GM12878 (cell line): ENCODE measurements at regions not wholly inside any gene's neighbourhood (a gene's known extent, or its start where the extent isn't known, plus 50 kb on each side); places are given as distances from the start of the nearest gene placed in this dataset.

Experiments
- ATAC-seq: fragments of 200-7000 bp; cut with Tn5 transposase; 3 replicates; pipeline ENCODE4 v1.9.1; 2020; ENCODE audit warnings: mild to moderate bottlenecking, moderate library complexity
- BruUV-seq: library from RNA; stranded (reverse); fragments of 400-500 nt; replicated peaks from 2 replicates; lab custom pipeline; 2021; lab: Mats Ljungman, UMichigan
- CTCF ChIA-PET: fragments of 300-600 bp; sonication (Branson Sonifier 250); formaldehyde crosslinking; extraction: SDS; loops from one replicate; lab custom pipeline; 2021; ENCODE audit warnings: inconsistent platforms; lab: Yijun Ruan, JAX
- POLR2A ChIA-PET: fragments of 350-600 bp; formaldehyde crosslinking; extraction: SDS; loops from one replicate; lab custom pipeline; 2021; ENCODE audit warnings: inconsistent platforms; lab: Charles Lee
- RAD21 ChIA-PET: fragments of 300-600 bp; sonication (Branson Sonifier 250); formaldehyde crosslinking; loops from one replicate; lab custom pipeline; 2023; ENCODE audit warnings: antibody characterized with exemption; ENCODE audit not compliant: unreplicated experiment; lab: Charles Lee
- SMC1A ChIA-PET: fragments of 300-600 bp; sonication (Branson Sonifier 250); formaldehyde crosslinking; loops from one replicate; lab custom pipeline; 2023; ENCODE audit not compliant: unreplicated experiment, uncharacterized antibody; lab: Charles Lee
- DNase-seq: peaks from one replicate; pipeline ENCODE4 v3.0.0-alpha.2; 2011; ENCODE audit warnings: low read depth, low spot score
- FAIRE-seq: peaks from 3 replicates; lab custom pipeline; 2011; peaks lifted over from hg19 to GRCh38; lab: Jason Lieb, UNC
- H2AFZ ChIP-seq: 2 replicates; pipeline ENCODE4 v1.6.0; 2011; ENCODE audit warnings: low read depth, low read length, control low read depth; ENCODE audit not compliant: control insufficient read depth
- H3K27ac ChIP-seq: 2 replicates; pipeline ENCODE4 v1.5.1; 2011; ENCODE audit warnings: control low read depth; ENCODE audit not compliant: control insufficient read depth, insufficient read depth
- H3K27me3 ChIP-seq, 2 experiments: replicated peaks in 1 of 2; 2 replicates each; pipeline versions ENCODE4 v1.6.0 to v1.6.1; 2011; ENCODE audit warnings: low read length in 1 of 2; ENCODE audit not compliant: control insufficient read depth in 2 of 2, insufficient read depth in 2 of 2
- H3K36me3 ChIP-seq, 2 experiments: 2 replicates each; pipeline ENCODE4 v1.5.1; 2011; ENCODE audit warnings: low read length in 1 of 2; ENCODE audit not compliant: control insufficient read depth in 2 of 2, insufficient read depth in 2 of 2
- H3K4me1 ChIP-seq: 2 replicates; pipeline ENCODE4 v1.6.1; 2011; ENCODE audit warnings: mild to moderate bottlenecking, low read length, moderate library complexity, mixed read lengths; ENCODE audit not compliant: control insufficient read depth, insufficient read depth
- H3K4me2 ChIP-seq: 2 replicates; pipeline ENCODE4 v1.6.0; 2011; ENCODE audit warnings: control low read depth; ENCODE audit not compliant: control insufficient read depth, insufficient read depth
- H3K4me3 ChIP-seq: fragments of 200-600 bp; sonication (generic); 2 replicates; pipeline ENCODE4 v1.5.1; 2016
- H3K79me2 ChIP-seq: 2 replicates; pipeline ENCODE4 v1.6.0; 2011; ENCODE audit warnings: low read length; ENCODE audit not compliant: control insufficient read depth, insufficient read depth
- H3K9ac ChIP-seq: 2 replicates; pipeline ENCODE4 v1.8.0; 2011; ENCODE audit warnings: low read length, control low read depth, mixed read lengths; ENCODE audit not compliant: control insufficient read depth, insufficient read depth
- H3K9me3 ChIP-seq: replicated peaks from 3 replicates; pipeline ENCODE4 v1.5.1; 2011; ENCODE audit warnings: mild to moderate bottlenecking, low read length; ENCODE audit not compliant: control insufficient read depth, insufficient read depth
- H4K20me1 ChIP-seq: 2 replicates; pipeline ENCODE4 v1.6.0; 2011; ENCODE audit not compliant: control insufficient read depth, insufficient read depth
- CTCF ChIP-seq, 3 experiments: IDR thresholded peaks in 2 of 3; conservative IDR thresholded peaks in 1 of 3; 2 replicates each; pipeline ENCODE4 v1.5.1; 2011; ENCODE audit warnings: low read depth in 3 of 3, low read length in 3 of 3, mild to moderate bottlenecking in 3 of 3, control low read depth in 2 of 3, moderate library complexity in 2 of 3, inconsistent platforms in 1 of 3, mixed read lengths in 1 of 3; ENCODE audit not compliant: control insufficient read depth in 2 of 3, insufficient read depth in 1 of 3; ENCODE audit errors: extremely low read depth in 1 of 3
- HDAC6 ChIP-seq: fragments of 200-600 bp; sonication (generic); IDR thresholded peaks from one replicate; pipeline ENCODE4 v1.8.0; 2017; ENCODE audit warnings: antibody characterized with exemption; ENCODE audit not compliant: unreplicated experiment
- ZNF592 ChIP-seq: fragments of 450-650 bp; IDR thresholded peaks from 2 replicates; pipeline ENCODE4 v1.6.1; 2017; ENCODE audit warnings: mild to moderate bottlenecking, moderate library complexity
- WGBS: methylation state at CpG from one replicate; pipeline ENCODE4 v1.1.6; 2016; ENCODE audit warnings: low lambda C conversion rate; ENCODE audit not compliant: insufficient replicate concordance, insufficient coverage; ENCODE audit errors: missing lambda C conversion rate; 5-methylcytosine and 5-hydroxymethylcytosine counted together
- in situ Hi-C: fragments of 300-500 bp; cut with MboI; formaldehyde crosslinking; loops from 9 replicates; pipeline ENCODE4 v1.14.3; 2018; ENCODE audit warnings: mixed read lengths
- intact Hi-C: fragments of 100-400 bp; cut with micrococcal nuclease; formaldehyde crosslinking; loops from one replicate; pipeline ENCODE4 v1.14.2; 2022; ENCODE audit not compliant: unreplicated experiment
- TF ChIP-seq, protein P1 (sequence below): fragments of 450-650 bp; IDR thresholded peaks from 2 replicates; pipeline ENCODE4 v1.6.1; 2014; ENCODE audit warnings: mild to moderate bottlenecking

DNA sequence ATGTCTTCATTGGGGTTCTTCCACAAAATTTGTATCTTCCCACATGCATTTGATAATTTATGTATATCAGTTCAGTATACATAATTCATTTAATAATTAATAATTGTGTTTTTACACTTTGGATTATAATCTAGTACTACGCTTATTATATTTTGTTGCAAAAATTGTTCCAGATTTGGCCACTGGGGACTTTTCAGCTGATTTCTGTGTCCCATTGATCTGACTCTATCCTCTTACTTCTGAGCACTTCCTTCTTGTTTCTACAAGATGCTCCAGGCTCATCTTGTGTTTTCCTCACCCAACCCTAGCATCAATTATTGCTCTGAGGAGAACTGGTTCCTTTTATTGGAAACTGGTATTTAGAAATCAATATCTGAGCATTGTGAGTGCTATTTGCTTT, 215.3 kb upstream of the CDH19 start:
- ChIA-PET POLR2A (no interaction called here), SMC1A (interaction anchor here (0.6 kb wide), 1 partner anchor 1496 kb away, joined by 3 read pairs; no protein-coding TSS in a partner anchor), CTCF (no interaction called here), RAD21 (no interaction called here)
- no peak for FAIRE-seq
- Histone ChIP-seq H3K27ac (no peak overlapping the region), H3K4me2 (no peak overlapping the region), H3K9me3 (no peaks in the 10 kb centered on the region), H3K27me3 (no peaks in the 10 kb centered on the region), H4K20me1 (no peaks in the 10 kb centered on the region), H3K9ac (no peak overlapping the region), H3K79me2 (no peaks in the 10 kb centered on the region), H3K4me3 (no peak overlapping the region), H3K36me3 (no peaks in the 10 kb centered on the region), H2AFZ (no peak overlapping the region), H3K4me1 (no peaks in the 10 kb centered on the region)
- WGBS = 0% methylated on average over 1 of the region's 1 CpG
- DNase-seq = no peak
- intact Hi-C loops = no loop called here
- in situ Hi-C loops = no loop called here
- no TSS peak for BruUV-seq
- TF ChIP-seq CTCF (IDR thresholded peaks at IDR 0.05 in 2 of 3, conservative IDR thresholded peaks at IDR 0.05 in 1 of 3; ENCODE audit: control insufficient read depth in 2 of 3, extremely low read depth in 1 of 3, insufficient read depth in 1 of 3, low read depth in 3 of 3, low read length in 3 of 3) = 0 out of 6 replicates have a peak, but pooled peaks of 1 of the 3 experiments have one; percentile 15
- TF ChIP-seq, protein P1, sequence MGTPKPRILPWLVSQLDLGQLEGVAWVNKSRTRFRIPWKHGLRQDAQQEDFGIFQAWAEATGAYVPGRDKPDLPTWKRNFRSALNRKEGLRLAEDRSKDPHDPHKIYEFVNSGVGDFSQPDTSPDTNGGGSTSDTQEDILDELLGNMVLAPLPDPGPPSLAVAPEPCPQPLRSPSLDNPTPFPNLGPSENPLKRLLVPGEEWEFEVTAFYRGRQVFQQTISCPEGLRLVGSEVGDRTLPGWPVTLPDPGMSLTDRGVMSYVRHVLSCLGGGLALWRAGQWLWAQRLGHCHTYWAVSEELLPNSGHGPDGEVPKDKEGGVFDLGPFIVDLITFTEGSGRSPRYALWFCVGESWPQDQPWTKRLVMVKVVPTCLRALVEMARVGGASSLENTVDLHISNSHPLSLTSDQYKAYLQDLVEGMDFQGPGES = no peak
- no peak for TF ChIP-seq HDAC6
- no peak for TF ChIP-seq ZNF592
- ATAC-seq = peak; percentile 50; the same call in 1 of the 3 replicates
